Fibroblast of pulmonary artery (primary cell): ENCODE measurements at regions not wholly inside any gene's neighbourhood (a gene's known extent, or its start where the extent isn't known, plus 50 kb on each side); places are given as distances from the start of the nearest gene placed in this dataset.

Experiments used
- DNase-seq: peaks from one replicate; pipeline ENCODE4 v3.0.0-alpha.2; 2010; ENCODE audit warnings: low read depth
- H3K4me3 ChIP-seq: replicated peaks from 2 replicates; pipeline ENCODE4 v1.5.1; 2011; ENCODE audit warnings: low read depth, mild to moderate bottlenecking, control low read depth, low read length, moderate library complexity
- TF ChIP-seq, protein P1 (sequence below): IDR thresholded peaks from 2 replicates; pipeline ENCODE4 v1.5.1; 2011; ENCODE audit warnings: mild to moderate bottlenecking, control low read depth, low read length, inconsistent platforms; ENCODE audit errors: missing control alignments

DNA sequence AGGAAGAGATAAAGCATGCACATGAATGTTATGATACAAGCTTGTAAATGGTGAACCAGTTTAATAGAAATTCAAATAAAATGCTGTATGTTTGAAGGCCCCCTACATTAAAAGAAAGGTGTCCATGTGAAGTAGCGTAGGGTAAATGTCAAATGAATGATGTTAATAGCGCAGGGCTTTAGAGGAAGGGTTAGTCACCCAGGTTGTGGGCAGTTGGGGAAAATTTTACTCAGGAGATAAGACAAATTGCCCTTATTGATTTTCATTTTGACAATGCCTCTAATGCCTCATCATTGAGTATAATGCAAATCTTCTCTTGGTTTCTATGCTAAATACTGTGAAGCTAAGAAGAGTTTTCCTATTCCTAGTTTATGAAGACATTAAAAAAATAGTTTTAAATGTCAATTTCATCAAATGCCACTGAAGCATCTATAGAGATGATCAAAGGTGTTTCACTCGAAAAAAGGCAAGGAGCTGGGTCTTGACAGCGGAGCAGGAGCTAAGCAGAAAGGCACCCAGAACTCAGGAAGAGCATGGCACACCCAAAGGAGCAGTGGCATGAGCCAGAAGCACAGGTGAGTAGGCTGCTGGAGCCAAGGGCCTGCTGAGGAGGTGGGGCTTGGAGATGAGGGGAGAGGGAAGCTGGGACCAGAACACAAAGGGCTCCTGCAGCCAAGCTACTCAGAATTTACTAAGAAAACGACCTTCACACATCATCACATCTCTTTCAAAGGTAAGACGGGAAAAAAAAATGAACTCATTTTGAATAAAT is 129.3 kb upstream of the ACKR3 start:
- no peak overlapping the region for H3K4me3 ChIP-seq
- DNase-seq: no peak
- TF ChIP-seq, protein P1, sequence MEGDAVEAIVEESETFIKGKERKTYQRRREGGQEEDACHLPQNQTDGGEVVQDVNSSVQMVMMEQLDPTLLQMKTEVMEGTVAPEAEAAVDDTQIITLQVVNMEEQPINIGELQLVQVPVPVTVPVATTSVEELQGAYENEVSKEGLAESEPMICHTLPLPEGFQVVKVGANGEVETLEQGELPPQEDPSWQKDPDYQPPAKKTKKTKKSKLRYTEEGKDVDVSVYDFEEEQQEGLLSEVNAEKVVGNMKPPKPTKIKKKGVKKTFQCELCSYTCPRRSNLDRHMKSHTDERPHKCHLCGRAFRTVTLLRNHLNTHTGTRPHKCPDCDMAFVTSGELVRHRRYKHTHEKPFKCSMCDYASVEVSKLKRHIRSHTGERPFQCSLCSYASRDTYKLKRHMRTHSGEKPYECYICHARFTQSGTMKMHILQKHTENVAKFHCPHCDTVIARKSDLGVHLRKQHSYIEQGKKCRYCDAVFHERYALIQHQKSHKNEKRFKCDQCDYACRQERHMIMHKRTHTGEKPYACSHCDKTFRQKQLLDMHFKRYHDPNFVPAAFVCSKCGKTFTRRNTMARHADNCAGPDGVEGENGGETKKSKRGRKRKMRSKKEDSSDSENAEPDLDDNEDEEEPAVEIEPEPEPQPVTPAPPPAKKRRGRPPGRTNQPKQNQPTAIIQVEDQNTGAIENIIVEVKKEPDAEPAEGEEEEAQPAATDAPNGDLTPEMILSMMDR: no peak

DNA sequence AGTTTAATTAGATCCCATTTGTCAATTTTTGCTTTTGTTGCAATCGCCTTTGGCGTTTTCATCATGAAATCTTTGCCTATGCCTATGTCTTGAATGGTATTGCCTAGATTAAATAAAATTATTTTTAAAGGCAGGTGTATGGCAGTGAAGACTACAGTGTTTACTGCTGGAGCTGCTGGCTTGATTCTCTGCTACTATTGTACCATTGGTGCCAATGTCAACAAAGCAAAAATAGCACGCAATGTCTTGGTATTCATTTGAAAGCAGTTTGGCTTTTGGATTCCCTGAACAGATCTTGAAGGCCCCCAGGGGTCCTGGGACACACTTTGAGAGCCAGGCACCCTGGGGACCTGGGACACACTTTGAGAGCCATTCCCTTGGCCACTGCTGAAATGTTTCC is 125.4 kb upstream of the ACKR3 start:
- TF ChIP-seq, protein P1: no peak
- no peak for DNase-seq
- no peak overlapping the region for H3K4me3 ChIP-seq

DNA sequence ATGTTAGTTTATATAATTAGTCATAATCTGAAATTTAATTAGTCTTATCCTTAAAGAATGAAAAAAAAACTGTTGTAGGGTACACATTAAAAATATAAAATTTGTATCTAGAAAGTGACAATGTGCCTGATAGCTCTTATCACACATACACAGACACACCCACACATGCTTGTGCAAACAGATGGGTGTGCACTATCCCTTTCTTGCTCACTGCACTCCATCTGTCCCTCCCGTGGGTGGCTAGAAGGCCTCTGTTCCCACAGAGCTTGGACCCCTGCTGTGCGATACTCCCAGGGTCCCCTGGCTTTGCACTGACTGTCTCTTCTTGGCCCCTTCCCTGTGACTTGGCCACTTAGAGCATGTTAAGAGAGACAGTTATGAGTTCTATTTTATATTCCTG is 123.9 kb upstream of the ACKR3 start:
- TF ChIP-seq, protein P1: no peak
- no peak for DNase-seq

DNA sequence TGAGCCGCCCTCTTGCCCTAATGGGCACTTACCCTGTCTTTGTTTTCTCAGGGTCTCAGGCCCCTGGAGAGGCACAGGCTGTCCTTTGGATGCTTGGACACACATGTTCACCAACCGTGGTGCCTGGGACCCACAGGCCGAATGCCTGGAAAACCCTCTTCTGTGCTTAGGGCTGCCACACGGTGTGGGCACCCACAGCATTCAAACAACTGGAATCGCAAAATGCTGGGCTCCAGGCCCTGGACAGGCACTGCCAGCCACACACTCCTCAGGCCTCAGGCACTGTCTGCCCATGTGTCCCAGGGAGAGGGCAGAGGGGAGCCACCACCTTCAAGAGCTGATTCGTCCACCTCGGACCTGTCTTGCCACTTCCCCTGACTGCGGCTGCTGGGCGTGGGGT is 123.1 kb upstream of the ACKR3 start:
- no peak for DNase-seq
- H3K4me3 ChIP-seq: no peak overlapping the region
- TF ChIP-seq, protein P1: no peak

More for the DNA sequence above, 123.9 kb upstream of the ACKR3 start:
- H3K4me3 ChIP-seq: no peak overlapping the region

DNA sequence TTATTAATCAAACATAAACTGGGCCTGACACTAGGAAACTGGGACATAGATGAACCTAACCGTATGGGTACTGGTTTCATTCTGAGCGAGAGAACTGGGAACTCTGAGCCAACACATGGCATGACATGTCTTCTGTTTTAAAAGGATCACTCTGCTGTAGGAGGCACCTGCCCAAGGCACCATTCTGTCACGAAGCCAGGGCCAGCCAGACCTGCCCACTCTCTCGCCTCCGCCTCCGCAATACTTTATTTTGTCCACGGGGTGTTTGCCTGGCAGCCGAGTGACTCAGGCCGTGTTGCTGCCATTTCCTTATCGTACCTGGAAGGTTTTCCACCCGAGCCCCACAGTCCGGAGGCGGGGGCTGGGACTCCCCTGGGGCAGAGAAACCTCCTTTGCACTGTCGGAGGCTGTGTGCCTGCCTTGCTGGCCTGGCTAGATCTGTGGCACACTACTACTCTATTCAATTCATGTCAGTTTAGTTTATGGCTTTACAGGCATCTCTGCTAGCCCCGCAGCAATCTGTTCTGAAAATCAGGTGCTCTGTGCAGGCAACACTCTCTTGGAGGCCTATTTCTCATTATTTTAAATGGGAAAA is 120.4 kb upstream of the ACKR3 start:
- TF ChIP-seq, protein P1: no peak
- H3K4me3 ChIP-seq: no peak overlapping the region
- DNase-seq: no peak

DNA sequence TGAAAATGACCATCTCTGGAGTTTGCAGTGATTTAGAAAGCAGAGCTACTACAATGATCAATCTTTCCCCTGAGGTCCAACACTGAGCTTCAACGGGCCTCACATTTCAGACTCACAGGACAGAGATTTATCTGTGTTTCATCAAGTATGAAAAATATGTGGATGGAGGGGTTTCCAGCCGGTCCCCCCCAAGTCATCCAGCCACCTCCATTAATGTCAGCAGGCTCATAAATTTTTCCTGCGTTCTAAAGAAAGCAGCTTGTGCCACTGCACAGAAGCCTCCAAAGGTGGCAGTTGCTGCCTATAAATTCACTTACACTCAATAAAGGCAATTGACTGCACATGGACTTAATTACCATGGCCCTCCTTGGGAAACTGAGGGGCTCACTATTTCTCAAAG is 117.4 kb upstream of the ACKR3 start:
- TF ChIP-seq, protein P1: no peak
- no peak overlapping the region for H3K4me3 ChIP-seq
- DNase-seq: no peak
